GM23248 (cell line): ENCODE measurements at regions not wholly inside any gene's neighbourhood (a gene's known extent, or its start where the extent isn't known, plus 50 kb on each side); places are given as distances from the start of the nearest gene placed in this dataset.
"Not testable (repeated sequence)": the region's sequence is repeated elsewhere in the genome, so short reads cannot be mapped to it uniquely, and the experiment has no call there.

Source experiments
- DNase-seq: peaks from one replicate; pipeline ENCODE4 v3.0.0-alpha.2; 2015
- H2AFZ ChIP-seq: fragments of 200-600 bp; sonication (generic); 2 replicates; pipeline ENCODE4 v1.6.1; 2016; ENCODE audit warnings: antibody characterized with exemption
- H3F3A ChIP-seq: fragments of 200-600 bp; sonication (generic); 2 replicates; pipeline ENCODE4 v1.6.1; 2016; ENCODE audit warnings: mild to moderate bottlenecking, antibody characterized with exemption, mixed run types; ENCODE audit not compliant: insufficient read depth
- H3K27ac ChIP-seq: fragments of 200-600 bp; sonication (generic); 2 replicates; pipeline ENCODE4 v1.5.1; 2016; ENCODE audit warnings: mild to moderate bottlenecking
- H3K27me3 ChIP-seq: fragments of 200-600 bp; sonication (generic); replicated peaks from 2 replicates; pipeline ENCODE4 v1.6.1; 2016; ENCODE audit warnings: mild to moderate bottlenecking; ENCODE audit not compliant: insufficient read depth
- H3K36me3 ChIP-seq: fragments of 200-600 bp; sonication (generic); 2 replicates; pipeline ENCODE4 v1.6.1; 2016; ENCODE audit warnings: low read depth, mild to moderate bottlenecking
- H3K4me1 ChIP-seq: fragments of 200-600 bp; sonication (generic); 2 replicates; pipeline ENCODE4 v1.6.1; 2016; ENCODE audit warnings: mild to moderate bottlenecking; ENCODE audit not compliant: insufficient read depth
- H3K4me2 ChIP-seq: fragments of 200-600 bp; sonication (generic); one replicate; pipeline ENCODE4 v1.6.1; 2016; ENCODE audit warnings: mild to moderate bottlenecking; ENCODE audit not compliant: unreplicated experiment
- H3K4me3 ChIP-seq: fragments of 200-600 bp; sonication (generic); 2 replicates; pipeline ENCODE4 v1.5.1; 2016; ENCODE audit warnings: mild to moderate bottlenecking
- H3K79me2 ChIP-seq: fragments of 200-600 bp; sonication (generic); 2 replicates; pipeline ENCODE4 v1.6.1; 2016; ENCODE audit warnings: mild to moderate bottlenecking; ENCODE audit not compliant: insufficient read depth
- H3K9ac ChIP-seq: fragments of 200-600 bp; sonication (generic); 2 replicates; pipeline ENCODE4 v1.6.1; 2016; ENCODE audit warnings: mild to moderate bottlenecking
- H3K9me2 ChIP-seq: fragments of 200-600 bp; sonication (generic); 2 replicates; pipeline ENCODE4 v1.6.1; 2016; ENCODE audit warnings: mixed run types, mild to moderate bottlenecking, moderate library complexity; ENCODE audit not compliant: insufficient read depth
- H3K9me3 ChIP-seq: fragments of 200-600 bp; sonication (generic); one replicate; pipeline ENCODE4 v1.6.1; 2017; ENCODE audit warnings: low read depth
- H4K20me1 ChIP-seq: fragments of 200-600 bp; sonication (generic); 2 replicates; pipeline ENCODE4 v1.6.0; 2016; ENCODE audit not compliant: insufficient read depth
- EZH2 ChIP-seq: fragments of 200-600 bp; sonication (generic); IDR thresholded peaks from 2 replicates; pipeline ENCODE4 v1.6.1; 2018; ENCODE audit warnings: antibody characterized with exemption, mild to moderate bottlenecking; ENCODE audit not compliant: insufficient read depth, poor library complexity, severe bottlenecking
- EZH2phosphoT487 ChIP-seq: fragments of 200-600 bp; sonication (generic); IDR thresholded peaks from 2 replicates; pipeline ENCODE4 v1.6.1; 2018; ENCODE audit warnings: antibody characterized with exemption, moderate library complexity, mild to moderate bottlenecking, low read depth; ENCODE audit not compliant: insufficient read depth
- WGBS, 2 experiments: methylation state at CpG; one replicate each; pipeline ENCODE4 v1.1.6; 2015 to 2017; ENCODE audit warnings: low lambda C conversion rate in 2 of 2, low coverage in 1 of 2; ENCODE audit errors: missing lambda C conversion rate in 2 of 2; 5-methylcytosine and 5-hydroxymethylcytosine counted together
- in situ Hi-C: fragments of 300-500 bp; cut with MboI; formaldehyde crosslinking; loops from 2 replicates; pipeline ENCODE4 v1.15.0; 2020

DNA sequence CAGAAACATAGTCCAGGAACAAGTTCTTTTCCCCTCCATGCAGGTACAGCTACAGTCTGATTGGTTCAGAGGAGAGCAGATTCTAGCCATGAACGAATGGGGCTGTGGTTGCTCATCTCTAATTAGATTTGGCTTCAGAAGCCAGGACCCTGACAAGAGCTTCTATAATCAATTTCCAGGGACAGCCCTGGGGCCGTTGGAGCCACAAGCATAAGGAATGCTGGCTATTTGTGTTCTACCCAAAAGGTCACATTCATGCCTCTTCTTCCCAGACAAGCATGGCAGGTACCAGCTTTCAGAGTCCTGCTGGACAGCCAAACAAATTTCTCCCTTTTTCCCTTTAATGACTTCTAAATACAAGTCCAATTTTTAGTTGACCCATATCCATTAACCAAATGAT is 215.5 kb upstream of the LRTM1 start:
- TF ChIP-seq EZH2phosphoT487 (no peak), EZH2 (no peak)
- Histone ChIP-seq H3K27me3 (no peaks in the 10 kb centered on the region), H2AFZ (peak overlapping the region; percentile 24; the same call in 1 of the 2 replicates), H3K27ac (peak overlapping the region; percentile 81), H3K4me1 (peaks cover 29% of the 10 kb centered on the region), H3K9ac (no peak overlapping the region), H3F3A (peaks cover 27% of the 10 kb centered on the region), H4K20me1 (no peaks in the 10 kb centered on the region), H3K4me3 (no peak overlapping the region), H3K9me2 (peaks cover 5% of the 10 kb centered on the region; the same call in 1 of the 2 replicates), H3K36me3 (no peaks in the 10 kb centered on the region), H3K9me3 (no peaks in the 10 kb centered on the region), H3K4me2 (peak overlapping the region; percentile 68), H3K79me2 (no peaks in the 10 kb centered on the region)
- no peak for DNase-seq
- 47 to 55% methylated on average over 2 of the region's 2 CpGs for WGBS, 2 experiments
- in situ Hi-C loops = no loop called here

DNA sequence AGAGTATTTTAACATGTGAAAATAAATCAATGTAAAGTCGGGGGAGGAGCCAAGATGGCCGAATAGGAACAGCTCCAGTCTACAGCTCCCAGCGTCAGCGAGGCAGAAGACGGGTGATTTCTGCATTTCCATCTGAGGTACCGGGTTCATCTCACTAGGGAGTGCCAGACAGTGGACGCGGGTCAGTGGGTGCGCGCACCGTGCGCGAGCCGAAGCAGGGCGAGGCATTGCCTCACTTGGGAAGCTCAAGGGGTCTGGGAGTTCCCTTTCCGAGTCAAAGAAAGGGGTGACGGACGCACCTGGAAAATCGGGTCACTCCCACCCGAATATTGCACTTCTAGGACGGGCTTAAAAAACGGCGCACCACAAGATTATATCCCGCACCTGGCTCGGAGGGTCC is 208.4 kb upstream of the LRTM1 start:
- H3K27ac ChIP-seq, H3K4me2 ChIP-seq, H3K9me3 ChIP-seq, in situ Hi-C loops, H3K9ac ChIP-seq, H2AFZ ChIP-seq, H3K9me2 ChIP-seq, H3K4me3 ChIP-seq, H3K36me3 ChIP-seq, H3F3A ChIP-seq, H3K27me3 ChIP-seq, H4K20me1 ChIP-seq, DNase-seq, H3K79me2 ChIP-seq, H3K4me1 ChIP-seq: not testable (repeated sequence)
- 93 to 94% methylated on average over 25 of the region's 25 CpGs for WGBS, 2 experiments

DNA sequence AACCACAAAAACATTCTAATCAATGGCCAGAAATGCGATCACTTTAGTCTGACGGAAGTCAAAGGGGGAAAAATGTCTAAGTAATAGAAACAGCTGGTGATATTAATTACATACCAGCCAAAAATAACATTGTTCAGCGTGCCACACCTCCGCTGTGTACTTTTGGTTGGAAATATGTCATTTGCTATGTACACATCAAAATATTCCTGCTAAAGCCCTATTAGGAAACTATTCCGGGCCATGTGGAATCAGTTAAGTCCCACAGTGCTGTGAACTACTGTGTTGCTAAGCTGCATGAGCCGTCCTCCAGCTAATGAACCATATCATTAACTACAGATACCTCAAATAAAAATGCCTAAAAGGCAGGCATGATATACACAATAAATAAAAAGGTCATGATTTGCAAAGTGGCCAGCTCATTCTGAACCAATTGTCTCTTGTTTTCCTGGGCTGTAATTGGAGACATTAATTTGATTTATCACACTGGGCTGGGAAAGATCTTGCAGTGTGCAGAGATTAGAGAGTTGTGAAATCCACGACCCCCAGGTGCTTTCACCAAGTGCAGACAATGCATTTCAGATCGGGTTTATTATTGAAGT is 200.5 kb upstream of the LRTM1 start:
- WGBS, 2 experiments = 4 to 5% methylated on average over 8 of the region's 8 CpGs
- TF ChIP-seq EZH2 = no peak
- 0 out of 2 replicates have a peak, but pooled peaks have one; percentile 41 for TF ChIP-seq EZH2phosphoT487
- 0 out of 2 replicates have a peak overlapping the region, but pooled peaks have one; percentile 3 for H2AFZ ChIP-seq
- in situ Hi-C loops = no loop called here
- H3K36me3 ChIP-seq = no peaks in the 10 kb centered on the region
- H3K4me2 ChIP-seq = peak overlapping the region; percentile 57
- H3K4me1 ChIP-seq = peaks cover 13% of the 10 kb centered on the region
- H3K79me2 ChIP-seq = no peaks in the 10 kb centered on the region
- H3K27me3 ChIP-seq = no peaks in the 10 kb centered on the region
- H4K20me1 ChIP-seq = no peaks in the 10 kb centered on the region
- peak; percentile 82 for DNase-seq
- peak overlapping the region; percentile 30 for H3K4me3 ChIP-seq
- no peaks in the 10 kb centered on the region for H3K9me3 ChIP-seq
- peaks cover 20% of the 10 kb centered on the region for H3F3A ChIP-seq
- H3K27ac ChIP-seq = no peak overlapping the region
- no peaks in the 10 kb centered on the region for H3K9me2 ChIP-seq
- no peak overlapping the region for H3K9ac ChIP-seq

DNA sequence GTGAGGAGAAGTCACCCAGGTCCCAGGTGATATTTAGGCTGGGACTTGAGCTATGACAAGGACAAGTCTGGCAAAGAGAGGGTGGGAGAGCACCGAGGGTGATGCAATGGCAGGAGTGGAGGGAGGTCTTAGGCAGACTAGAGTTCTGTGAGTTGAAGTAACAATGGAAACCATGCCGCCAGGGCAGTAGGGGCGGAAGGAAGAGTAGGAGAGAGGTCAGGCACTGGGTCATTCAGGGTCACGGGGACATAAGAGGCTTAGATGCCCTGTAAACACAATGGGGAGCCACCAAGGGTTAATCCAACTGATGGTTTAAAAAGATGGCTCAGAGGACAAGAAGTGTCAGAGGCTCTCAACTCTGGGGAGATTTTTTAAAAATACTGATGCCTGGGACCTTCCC is 199.7 kb upstream of the LRTM1 start:
- TF ChIP-seq EZH2 (no peak), EZH2phosphoT487 (no peak)
- in situ Hi-C loops = no loop called here
- Histone ChIP-seq H3K4me2 (no peak overlapping the region), H3K9me3 (no peaks in the 10 kb centered on the region), H3K36me3 (no peaks in the 10 kb centered on the region), H3K27ac (no peak overlapping the region), H3K4me1 (peaks cover 13% of the 10 kb centered on the region), H3K9ac (no peak overlapping the region), H3K27me3 (no peaks in the 10 kb centered on the region), H3K79me2 (no peaks in the 10 kb centered on the region), H3K4me3 (no peak overlapping the region), H2AFZ (no peak overlapping the region), H3K9me2 (no peaks in the 10 kb centered on the region), H4K20me1 (no peaks in the 10 kb centered on the region), H3F3A (peaks cover 20% of the 10 kb centered on the region)
- DNase-seq = no peak
- WGBS, 2 experiments = 26 to 44% methylated on average over 4 of the region's 4 CpGs

DNA sequence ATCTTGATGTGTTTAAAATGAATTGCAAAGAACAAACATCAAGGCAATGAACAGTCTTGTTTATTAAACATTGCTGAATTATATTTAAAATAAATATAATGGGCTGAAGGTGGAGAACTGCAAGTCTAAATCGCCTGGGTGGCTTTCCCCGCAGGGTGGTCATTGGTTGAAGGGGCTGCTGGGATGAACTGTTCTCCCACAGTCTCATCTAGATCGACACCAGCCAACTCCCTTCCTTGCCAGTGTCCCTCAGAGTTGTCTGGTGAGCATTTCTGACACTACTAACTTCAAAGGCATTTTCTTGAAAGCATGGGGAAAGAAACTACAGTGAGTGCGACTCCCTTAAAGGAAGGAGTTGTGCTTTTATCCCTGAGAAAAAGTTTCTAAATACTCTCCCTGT is 196.5 kb upstream of the LRTM1 start:
- H3K4me2 ChIP-seq = no peak overlapping the region
- no peaks in the 10 kb centered on the region for H3K9me3 ChIP-seq
- no peak overlapping the region for H3K4me3 ChIP-seq
- no peaks in the 10 kb centered on the region for H4K20me1 ChIP-seq
- no peak overlapping the region for H3K9ac ChIP-seq
- DNase-seq = no peak
- 76 to 83% methylated on average over 4 of the region's 4 CpGs for WGBS, 2 experiments
- no peaks in the 10 kb centered on the region for H3K9me2 ChIP-seq
- H3K36me3 ChIP-seq = no peaks in the 10 kb centered on the region
- H3K27me3 ChIP-seq = no peaks in the 10 kb centered on the region
- peaks cover 13% of the 10 kb centered on the region for H3K4me1 ChIP-seq
- TF ChIP-seq EZH2 (no peak), EZH2phosphoT487 (no peak)
- peaks cover 20% of the 10 kb centered on the region for H3F3A ChIP-seq
- H3K79me2 ChIP-seq = no peaks in the 10 kb centered on the region
- H2AFZ ChIP-seq = no peak overlapping the region
- in situ Hi-C loops = no loop called here
- H3K27ac ChIP-seq = no peak overlapping the region
